C4-2B (cell line): ENCODE measurements at regions not wholly inside any gene's neighbourhood (a gene's known extent, or its start where the extent isn't known, plus 50 kb on each side); places are given as distances from the start of the nearest gene placed in this dataset.

ENCODE experiments used
- CTCF ChIP-seq: fragments of 450-650 bp; conservative IDR thresholded peaks from 2 replicates; pipeline ENCODE4 v1.5.1; 2017; ENCODE audit warnings: mild to moderate bottlenecking
- ZFX ChIP-seq: fragments of 450-650 bp; IDR thresholded peaks from 2 replicates; pipeline ENCODE4 v1.6.1; 2017

- TF ChIP-seq CTCF (no peak), ZFX (no peak)
Measured at GRCh38 chr4:27986476-27986875, 1125.8 kb downstream of the STIM2 start.
